Thyroid gland (tissue), 4 donors: ENCODE measurements at regions not wholly inside any gene's neighbourhood (a gene's known extent, or its start where the extent isn't known, plus 50 kb on each side); places are given as distances from the start of the nearest gene placed in this dataset.

Experiments
- DNase-seq, 2 donors: peaks; one replicate each; pipeline ENCODE4 v3.0.0-alpha.2; 2019
- H3K27ac ChIP-seq, 3 donors: fragments of 200-600 bp; sonication (generic); 1 replicate in 2 of 3; 2 replicates in 1 of 3; pipeline ENCODE4 v1.5.1; 2016 to 2019; ENCODE audit warnings: mild to moderate bottlenecking in 1 of 3, moderate library complexity in 1 of 3
- H3K27me3 ChIP-seq: fragments of 200-600 bp; sonication (generic); one replicate; pipeline ENCODE4 v1.5.1; 2019
- H3K36me3 ChIP-seq, 2 donors: fragments of 200-600 bp; sonication (generic); one replicate each; pipeline ENCODE4 v1.5.1; 2016 to 2019
- H3K4me1 ChIP-seq, 2 donors: fragments of 200-600 bp; sonication (generic); one replicate each; pipeline ENCODE4 v1.5.1; 2017 to 2019
- H3K4me3 ChIP-seq, 3 donors: fragments of 200-600 bp; sonication (generic); replicated peaks in 1 of 3; 1 replicate in 2 of 3; 2 replicates in 1 of 3; pipeline ENCODE4 v1.5.1; 2016; ENCODE audit warnings: mild to moderate bottlenecking in 1 of 3
- H3K9me3 ChIP-seq: fragments of 200-600 bp; sonication (generic); one replicate; pipeline ENCODE4 v1.5.1; 2017
- POLR2A ChIP-seq, 2 donors: fragments of 450-650 bp; IDR thresholded peaks; one replicate each; pipeline ENCODE4 v1.6.1; 2017; ENCODE audit warnings: antibody characterized with exemption in 2 of 2, mild to moderate bottlenecking in 2 of 2, moderate library complexity in 1 of 2
- WGBS, 2 donors: methylation state at CpG; one replicate each; pipeline ENCODE4 v1.1.5; 2017; 5-methylcytosine and 5-hydroxymethylcytosine counted together
- intact Hi-C: fragments of 100-400 bp; cut with DNase I; formaldehyde crosslinking; loops from one replicate; pipeline ENCODE4 v1.15.1; 2023
- TF ChIP-seq, protein P1 (sequence below), 6 experiments: fragments of 200-600 bp in 3 of 6; fragments of 450-650 bp in 3 of 6; sonication (generic) in 3 of 6; IDR thresholded peaks; one replicate each; pipeline ENCODE4 v1.5.1; 2016 to 2019; ENCODE audit warnings: antibody characterized with exemption in 6 of 6, mild to moderate bottlenecking in 2 of 6, inconsistent platforms in 1 of 6, moderate library complexity in 1 of 6

DNA sequence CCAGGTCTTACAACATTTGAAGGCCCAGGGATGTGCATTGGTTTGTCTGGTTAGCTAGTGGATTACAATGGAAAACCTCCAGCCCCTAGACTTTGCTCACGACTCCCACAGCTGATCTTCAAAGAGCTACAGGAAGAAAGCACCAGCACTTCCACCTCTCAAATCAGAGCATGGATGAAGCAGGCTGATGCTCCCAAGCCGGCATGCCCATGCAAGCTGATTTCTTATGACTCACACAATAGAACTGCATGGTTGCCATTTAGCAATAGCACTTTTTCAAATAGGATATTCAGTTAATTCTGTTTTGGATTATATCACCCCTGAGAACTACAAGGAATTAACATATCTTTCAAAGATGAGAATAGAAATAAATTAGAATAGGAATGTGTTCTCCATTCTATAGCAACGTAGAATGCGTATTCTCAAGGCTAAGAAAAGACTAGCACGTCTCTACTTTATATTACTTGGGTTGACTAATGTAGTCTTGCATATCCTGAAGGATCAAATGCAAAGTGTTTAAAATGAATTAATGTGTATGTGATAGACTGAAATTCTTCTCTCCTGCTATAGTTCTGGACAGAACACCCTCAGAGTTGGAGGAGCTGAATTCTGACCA lies 292.4 kb downstream of the TRIB2 start:
- intact Hi-C loops: loop anchor here (10.0 kb wide), 2 partner anchors 1144 to 1174 kb away; no protein-coding TSS in a partner anchor

DNA sequence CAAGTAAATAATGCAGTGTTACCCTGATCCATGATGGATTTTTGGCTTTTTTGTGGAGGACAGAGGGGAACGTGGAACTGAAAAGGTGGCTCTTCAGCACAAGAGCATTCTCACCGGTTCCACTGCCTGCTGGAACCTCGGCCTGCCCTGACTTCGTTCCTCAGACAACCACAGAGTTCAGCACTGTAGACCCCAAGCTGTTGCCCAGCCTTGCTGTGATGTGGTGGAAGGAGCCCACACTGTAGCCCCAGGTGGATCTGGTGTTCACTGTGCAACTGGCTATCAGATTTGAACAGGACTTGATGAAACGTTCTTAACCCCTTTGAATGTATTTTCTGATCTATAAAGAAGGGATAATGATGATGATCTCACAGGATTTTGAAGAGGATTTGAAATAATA lies 293.5 kb downstream of the TRIB2 start:
- Histone ChIP-seq H3K4me1 (no peaks in the 10 kb centered on the region), H3K27me3 (peaks cover 7% of the 10 kb centered on the region), H3K4me3 (no peak overlapping the region), H3K36me3 (no peaks in the 10 kb centered on the region), H3K9me3 (no peaks in the 10 kb centered on the region), H3K27ac (no peak overlapping the region)
- TF ChIP-seq POLR2A (IDR thresholded peaks at IDR 0.05): no peak
- TF ChIP-seq, protein P1, sequence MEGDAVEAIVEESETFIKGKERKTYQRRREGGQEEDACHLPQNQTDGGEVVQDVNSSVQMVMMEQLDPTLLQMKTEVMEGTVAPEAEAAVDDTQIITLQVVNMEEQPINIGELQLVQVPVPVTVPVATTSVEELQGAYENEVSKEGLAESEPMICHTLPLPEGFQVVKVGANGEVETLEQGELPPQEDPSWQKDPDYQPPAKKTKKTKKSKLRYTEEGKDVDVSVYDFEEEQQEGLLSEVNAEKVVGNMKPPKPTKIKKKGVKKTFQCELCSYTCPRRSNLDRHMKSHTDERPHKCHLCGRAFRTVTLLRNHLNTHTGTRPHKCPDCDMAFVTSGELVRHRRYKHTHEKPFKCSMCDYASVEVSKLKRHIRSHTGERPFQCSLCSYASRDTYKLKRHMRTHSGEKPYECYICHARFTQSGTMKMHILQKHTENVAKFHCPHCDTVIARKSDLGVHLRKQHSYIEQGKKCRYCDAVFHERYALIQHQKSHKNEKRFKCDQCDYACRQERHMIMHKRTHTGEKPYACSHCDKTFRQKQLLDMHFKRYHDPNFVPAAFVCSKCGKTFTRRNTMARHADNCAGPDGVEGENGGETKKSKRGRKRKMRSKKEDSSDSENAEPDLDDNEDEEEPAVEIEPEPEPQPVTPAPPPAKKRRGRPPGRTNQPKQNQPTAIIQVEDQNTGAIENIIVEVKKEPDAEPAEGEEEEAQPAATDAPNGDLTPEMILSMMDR (IDR thresholded peaks at IDR 0.05): no peak
- 72 to 81% methylated on average over 5 of the region's 5 CpGs for WGBS, 2 donors
- intact Hi-C loops: no loop called here
- DNase-seq: no peak

More for the DNA sequence above, 292.4 kb downstream of the TRIB2 start:
- Histone ChIP-seq H3K27ac (no peak overlapping the region), H3K4me1 (no peaks in the 10 kb centered on the region), H3K4me3 (no peak overlapping the region), H3K36me3 (no peaks in the 10 kb centered on the region), H3K27me3 (peaks cover 2% of the 10 kb centered on the region), H3K9me3 (no peaks in the 10 kb centered on the region)
- WGBS, 2 donors: 79 to 86% methylated on average over 5 of the region's 5 CpGs
- TF ChIP-seq POLR2A (IDR thresholded peaks at IDR 0.05): no peak
- TF ChIP-seq, protein P1 (IDR thresholded peaks at IDR 0.05): no peak
- no peak for DNase-seq

DNA sequence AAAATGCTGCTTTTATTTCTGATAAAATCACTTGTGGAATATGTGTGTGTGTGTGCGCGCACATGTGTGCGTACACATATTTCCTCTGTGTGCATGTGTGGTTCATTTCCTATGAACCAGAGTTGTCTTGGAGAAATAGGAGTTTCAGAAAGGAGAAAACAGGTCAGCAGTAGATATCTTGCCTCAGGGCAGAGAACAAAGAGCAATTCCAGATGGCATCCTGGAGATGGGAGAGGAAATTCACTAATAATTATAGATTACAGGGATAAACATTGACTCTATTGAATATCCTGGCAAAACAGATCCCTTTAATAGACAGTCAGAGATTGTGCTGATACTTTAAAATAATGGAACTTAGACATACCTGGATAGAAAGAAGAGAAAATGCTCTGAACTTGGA lies 298.0 kb downstream of the TRIB2 start:
- H3K4me3 ChIP-seq: no peak overlapping the region
- 98 to 99% methylated on average over 3 of the region's 3 CpGs for WGBS, 2 donors
- TF ChIP-seq, protein P1 (IDR thresholded peaks at IDR 0.05): no peak
- no peak for TF ChIP-seq POLR2A (IDR thresholded peaks at IDR 0.05)
- no peak overlapping the region for H3K27ac ChIP-seq
- H3K4me1 ChIP-seq: no peaks in the 10 kb centered on the region
- H3K36me3 ChIP-seq: no peaks in the 10 kb centered on the region
- intact Hi-C loops: no loop called here
- DNase-seq: no peak
- H3K9me3 ChIP-seq: no peaks in the 10 kb centered on the region
- peaks cover 7% of the 10 kb centered on the region for H3K27me3 ChIP-seq

DNA sequence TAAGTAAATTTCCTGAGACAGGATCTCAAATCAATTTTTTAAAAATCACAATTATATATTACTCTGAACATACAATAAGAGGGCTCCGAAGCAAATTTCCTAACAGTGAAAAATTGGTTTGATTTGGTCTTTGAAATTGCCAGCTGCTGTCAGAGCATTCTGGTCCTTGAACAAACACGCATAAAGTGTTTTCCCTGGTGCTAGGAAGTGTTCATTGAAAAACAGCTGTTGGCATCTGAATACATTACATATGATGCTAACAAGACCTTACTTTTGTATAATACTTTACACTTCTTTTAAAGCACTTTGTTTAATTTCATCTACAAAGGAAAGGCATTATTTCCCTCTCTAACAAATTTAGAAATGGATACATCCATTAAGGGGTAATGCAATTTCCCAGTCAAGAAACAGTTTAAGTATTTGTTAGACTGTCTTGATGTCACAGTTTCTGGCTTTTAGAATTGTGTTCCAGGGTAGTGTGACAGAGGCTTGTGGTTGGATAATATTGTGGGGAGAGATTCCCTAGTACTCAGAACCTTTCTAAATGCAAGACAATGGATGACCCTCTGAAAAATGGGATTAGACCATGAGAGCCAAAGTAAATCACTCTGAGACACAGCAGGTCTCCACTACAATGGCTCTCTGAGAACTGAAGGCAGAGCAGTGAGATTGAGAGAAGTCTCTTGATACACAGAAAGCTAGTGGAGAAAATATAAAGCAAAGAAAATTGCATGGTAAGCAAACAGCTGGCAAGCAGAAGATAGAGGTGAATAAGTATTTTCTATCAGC lies 299.0 kb downstream of the TRIB2 start:
- no peak overlapping the region for H3K27ac ChIP-seq
- H3K4me1 ChIP-seq: no peaks in the 10 kb centered on the region
- TF ChIP-seq, protein P1 (IDR thresholded peaks at IDR 0.05): no peak
- TF ChIP-seq POLR2A (IDR thresholded peaks at IDR 0.05): no peak
- no peaks in the 10 kb centered on the region for H3K36me3 ChIP-seq
- no peak for DNase-seq
- intact Hi-C loops: no loop called here
- no peak overlapping the region for H3K4me3 ChIP-seq
- WGBS, 2 donors: 87 to 89% methylated on average over 2 of the region's 2 CpGs
- peaks cover 7% of the 10 kb centered on the region for H3K27me3 ChIP-seq
- no peaks in the 10 kb centered on the region for H3K9me3 ChIP-seq

DNA sequence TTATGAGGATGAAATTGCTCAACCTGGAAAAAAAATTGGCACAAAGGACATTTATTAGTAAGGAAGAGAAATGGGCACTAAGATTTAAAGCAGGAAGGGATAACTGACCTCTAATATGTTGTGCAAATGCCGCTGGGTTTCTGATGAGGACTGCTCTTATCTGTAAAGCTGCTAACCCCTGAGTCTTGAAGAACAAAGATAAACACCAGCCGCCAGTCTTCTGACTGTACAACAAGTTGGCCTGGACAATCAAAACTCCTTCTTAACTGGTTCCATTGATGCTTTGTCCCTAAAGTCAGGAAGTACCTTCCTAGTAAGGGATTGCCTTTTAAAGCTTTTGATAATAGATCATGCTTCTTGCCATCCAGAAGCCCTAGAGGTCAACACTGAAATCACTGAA lies 301.8 kb downstream of the TRIB2 start:
- intact Hi-C loops: no loop called here
- WGBS, 2 donors: 38 to 58% methylated on average over 2 of the region's 2 CpGs
- TF ChIP-seq POLR2A (IDR thresholded peaks at IDR 0.05): no peak

More for the DNA sequence above, 301.8 kb downstream of the TRIB2 start:
- no peak for DNase-seq
- H3K27ac ChIP-seq: no peak overlapping the region
- peaks cover 7% of the 10 kb centered on the region for H3K27me3 ChIP-seq
- H3K4me3 ChIP-seq: no peak overlapping the region
- H3K4me1 ChIP-seq: no peaks in the 10 kb centered on the region
- no peaks in the 10 kb centered on the region for H3K9me3 ChIP-seq
- H3K36me3 ChIP-seq: no peaks in the 10 kb centered on the region
